WTC11 (cell line): ENCODE measurements at regions not wholly inside any gene's neighbourhood (a gene's known extent, or its start where the extent isn't known, plus 50 kb on each side); places are given as distances from the start of the nearest gene placed in this dataset.

Experiments used
- ATAC-seq: fragments of 200-7000 bp; cut with Tn5 transposase; 2 replicates; pipeline ENCODE4 v1.10.0; 2021; ENCODE audit warnings: mild to moderate bottlenecking, moderate library complexity
- CTCF ChIA-PET: fragments of 300-600 bp; sonication (Branson Sonifier 250); formaldehyde crosslinking; loops from one replicate; lab custom pipeline; 2021; ENCODE audit warnings: antibody characterized with exemption; lab: Charles Lee
- POLR2A ChIA-PET: fragments of 350-600 bp; sonication (Branson Sonifier 250); formaldehyde crosslinking; loops from one replicate; lab custom pipeline; 2021; ENCODE audit warnings: antibody characterized with exemption; lab: Charles Lee
- DNase-seq: peaks from one replicate; pipeline ENCODE4 v3.0.0; 2021; ENCODE audit warnings: low spot score
- H3K27ac Mint-ChIP-seq: 2 replicates; pipeline ENCODE4 v1.8.0; 2021; ENCODE audit warnings: mixed read lengths
- H3K27me3 Mint-ChIP-seq: 2 replicates; pipeline ENCODE4 v1.8.0; 2021; ENCODE audit warnings: low read depth, mild to moderate bottlenecking, moderate library complexity, mixed read lengths
- H3K36me3 Mint-ChIP-seq: 2 replicates; pipeline ENCODE4 v1.8.0; 2021; ENCODE audit warnings: mixed read lengths
- H3K4me1 Mint-ChIP-seq: 2 replicates; pipeline ENCODE4 v1.8.0; 2022; ENCODE audit warnings: mixed read lengths
- H3K4me3 Mint-ChIP-seq: 2 replicates; pipeline ENCODE4 v1.8.0; 2021; ENCODE audit warnings: mild to moderate bottlenecking, moderate library complexity, mixed read lengths
- H3K9me3 Mint-ChIP-seq: 2 replicates; pipeline ENCODE4 v1.8.0; 2021; ENCODE audit warnings: mixed read lengths
- FOXP1 ChIP-seq: sonication (generic); formaldehyde crosslinking; IDR thresholded peaks from 2 replicates; pipeline ENCODE4 v1.8.0; 2022; ENCODE audit warnings: missing genetic modification reagents, mild to moderate bottlenecking, moderate library complexity, borderline replicate concordance
- GABPB1 ChIP-seq: sonication (generic); formaldehyde crosslinking; IDR thresholded peaks from 2 replicates; pipeline ENCODE4 v1.8.1; 2023; ENCODE audit warnings: mild to moderate bottlenecking, missing genetic modification reagents
- HMGA2 ChIP-seq: fragments of 250-450 bp; sonication (Bioruptor Pico); IDR thresholded peaks from 2 replicates; pipeline ENCODE4 v1.4.0; 2021; ENCODE audit warnings: mild to moderate bottlenecking, moderate library complexity
- JUN ChIP-seq: sonication (generic); formaldehyde crosslinking; IDR thresholded peaks from 2 replicates; pipeline ENCODE4 v1.8.0; 2023; ENCODE audit warnings: mild to moderate bottlenecking, missing genetic modification reagents
- NFATC4 ChIP-seq: fragments of 250-450 bp; sonication (Bioruptor Pico); IDR thresholded peaks from 2 replicates; pipeline ENCODE4 v1.9.0; 2021; ENCODE audit warnings: mild to moderate bottlenecking
- NFYB ChIP-seq: sonication (generic); formaldehyde crosslinking; conservative IDR thresholded peaks from 2 replicates; pipeline ENCODE4 v1.8.0; 2022; ENCODE audit warnings: low read depth, missing genetic modification reagents
- NR2C2 ChIP-seq: sonication (generic); formaldehyde crosslinking; IDR thresholded peaks from 2 replicates; pipeline ENCODE4 v1.8.0; 2022; ENCODE audit warnings: mild to moderate bottlenecking, missing genetic modification reagents
- RORB ChIP-seq: fragments of 250-450 bp; sonication (Bioruptor Pico); IDR thresholded peaks from 2 replicates; pipeline ENCODE4 v1.9.0; 2021; ENCODE audit warnings: mild to moderate bottlenecking
- ZBTB21 ChIP-seq: sonication (generic); formaldehyde crosslinking; IDR thresholded peaks from 2 replicates; pipeline ENCODE4 v1.8.1; 2023; ENCODE audit warnings: mild to moderate bottlenecking, missing genetic modification reagents, borderline replicate concordance
- ZNF219 ChIP-seq: sonication (generic); formaldehyde crosslinking; IDR thresholded peaks from 2 replicates; pipeline ENCODE4 v1.8.0; 2023; ENCODE audit warnings: missing genetic modification reagents, mild to moderate bottlenecking, borderline replicate concordance
- ZNF232 ChIP-seq: sonication (generic); formaldehyde crosslinking; IDR thresholded peaks from 2 replicates; pipeline ENCODE4 v1.8.0; 2022; ENCODE audit warnings: mild to moderate bottlenecking, missing genetic modification reagents
- ZNF396 ChIP-seq: fragments of 250-450 bp; sonication (Bioruptor Pico); IDR thresholded peaks from 2 replicates; pipeline ENCODE4 v1.8.0; 2021; ENCODE audit warnings: mild to moderate bottlenecking, moderate library complexity, borderline replicate concordance
- ZNF416 ChIP-seq: fragments of 250-450 bp; sonication (Bioruptor Pico); IDR thresholded peaks from 2 replicates; pipeline ENCODE4 v1.9.0; 2021; ENCODE audit warnings: mild to moderate bottlenecking, inconsistent platforms
- TF ChIP-seq, protein P1 (sequence below): sonication (generic); formaldehyde crosslinking; IDR thresholded peaks from 2 replicates; pipeline ENCODE4 v1.8.0; 2022; ENCODE audit warnings: mild to moderate bottlenecking, missing genetic modification reagents
- TF ChIP-seq, protein P2 (sequence below): sonication (generic); formaldehyde crosslinking; IDR thresholded peaks from 2 replicates; pipeline ENCODE4 v1.8.1; 2022; ENCODE audit warnings: missing genetic modification reagents, borderline replicate concordance
- TF ChIP-seq, protein P3 (sequence below): sonication (generic); formaldehyde crosslinking; IDR thresholded peaks from 2 replicates; pipeline ENCODE4 v1.8.1; 2022; ENCODE audit warnings: mild to moderate bottlenecking, missing genetic modification reagents, moderate library complexity, borderline replicate concordance
- TF ChIP-seq, protein P4 (sequence below): sonication (generic); formaldehyde crosslinking; IDR thresholded peaks from 2 replicates; pipeline ENCODE4 v1.8.0; 2022; ENCODE audit warnings: mild to moderate bottlenecking, missing genetic modification reagents
- TF ChIP-seq, protein P5 (sequence below): fragments of 250-450 bp; sonication (Bioruptor Pico); IDR thresholded peaks from 2 replicates; pipeline ENCODE4 v2.1.2; 2022; ENCODE audit warnings: mild to moderate bottlenecking, moderate library complexity
- TF ChIP-seq, protein P6 (sequence below): sonication (generic); formaldehyde crosslinking; IDR thresholded peaks from 2 replicates; pipeline ENCODE4 v1.8.0; 2022; ENCODE audit warnings: missing genetic modification reagents

DNA sequence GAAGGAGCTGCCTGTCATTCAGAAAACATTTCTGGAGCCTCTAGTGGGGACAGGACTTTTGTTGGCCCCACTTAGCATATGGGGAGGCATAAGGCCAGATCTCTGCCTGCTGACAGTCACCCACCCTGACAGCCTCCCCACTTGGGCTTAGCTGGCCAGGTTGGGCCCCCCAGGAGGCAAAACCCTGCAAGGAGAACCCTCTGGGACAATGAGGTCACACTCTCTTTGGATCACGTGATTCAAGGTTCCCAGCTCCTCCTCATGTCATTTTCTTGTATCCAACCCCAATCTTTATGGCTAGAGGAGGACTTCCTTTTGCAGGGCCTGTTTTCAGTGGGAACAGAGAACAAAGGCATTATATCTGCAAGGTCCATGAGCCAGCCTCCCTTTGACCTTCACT, 60.0 kb downstream of the NAV1 start:
- Mint-ChIP-seq H3K4me3 (no peak overlapping the region), H3K36me3 (no peaks in the 10 kb centered on the region), H3K27ac (no peak overlapping the region), H3K27me3 (peaks cover 4% of the 10 kb centered on the region), H3K9me3 (no peaks in the 10 kb centered on the region), H3K4me1 (peaks cover 7% of the 10 kb centered on the region)
- DNase-seq, result no peak
- POLR2A ChIA-PET, result interaction anchor here (1.3 kb wide), 1 partner anchor 9 kb away, joined by 3 read pairs; no protein-coding TSS in a partner anchor
- CTCF ChIA-PET, result interaction anchor here (0.8 to 1.2 kb wide), 3 partner anchors 37 to 151 kb away, joined by 3 to 4 read pairs (median 3); no protein-coding TSS in a partner anchor
- TF ChIP-seq NFYB, result no peak
- no peak for TF ChIP-seq HMGA2
- TF ChIP-seq GABPB1 (CRISPR knock-in tag), result no peak
- TF ChIP-seq ZNF396, result no peak
- TF ChIP-seq FOXP1 (CRISPR knock-in tag), result no peak
- TF ChIP-seq, protein P1, sequence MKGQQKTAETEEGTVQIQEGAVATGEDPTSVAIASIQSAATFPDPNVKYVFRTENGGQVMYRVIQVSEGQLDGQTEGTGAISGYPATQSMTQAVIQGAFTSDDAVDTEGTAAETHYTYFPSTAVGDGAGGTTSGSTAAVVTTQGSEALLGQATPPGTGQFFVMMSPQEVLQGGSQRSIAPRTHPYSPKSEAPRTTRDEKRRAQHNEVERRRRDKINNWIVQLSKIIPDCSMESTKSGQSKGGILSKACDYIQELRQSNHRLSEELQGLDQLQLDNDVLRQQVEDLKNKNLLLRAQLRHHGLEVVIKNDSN (CRISPR knock-in tag), result no peak
- no peak for TF ChIP-seq ZBTB21 (CRISPR knock-in tag)
- TF ChIP-seq ZNF416 (CRISPR knock-in tag), result no peak
- TF ChIP-seq ZNF232 (CRISPR knock-in tag), result no peak
- no peak for TF ChIP-seq NFATC4 (CRISPR knock-in tag)
- TF ChIP-seq, protein P2, sequence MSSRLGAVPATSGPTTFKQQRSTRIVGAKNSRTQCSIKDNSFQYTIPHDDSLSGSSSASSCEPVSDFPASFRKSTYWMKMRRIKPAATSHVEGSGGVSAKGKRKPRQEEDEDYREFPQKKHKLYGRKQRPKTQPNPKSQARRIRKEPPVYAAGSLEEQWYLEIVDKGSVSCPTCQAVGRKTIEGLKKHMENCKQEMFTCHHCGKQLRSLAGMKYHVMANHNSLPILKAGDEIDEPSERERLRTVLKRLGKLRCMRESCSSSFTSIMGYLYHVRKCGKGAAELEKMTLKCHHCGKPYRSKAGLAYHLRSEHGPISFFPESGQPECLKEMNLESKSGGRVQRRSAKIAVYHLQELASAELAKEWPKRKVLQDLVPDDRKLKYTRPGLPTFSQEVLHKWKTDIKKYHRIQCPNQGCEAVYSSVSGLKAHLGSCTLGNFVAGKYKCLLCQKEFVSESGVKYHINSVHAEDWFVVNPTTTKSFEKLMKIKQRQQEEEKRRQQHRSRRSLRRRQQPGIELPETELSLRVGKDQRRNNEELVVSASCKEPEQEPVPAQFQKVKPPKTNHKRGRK (CRISPR knock-in tag), result no peak
- TF ChIP-seq ZNF219, result no peak
- no peak for TF ChIP-seq JUN (CRISPR knock-in tag)
- TF ChIP-seq, protein P3, sequence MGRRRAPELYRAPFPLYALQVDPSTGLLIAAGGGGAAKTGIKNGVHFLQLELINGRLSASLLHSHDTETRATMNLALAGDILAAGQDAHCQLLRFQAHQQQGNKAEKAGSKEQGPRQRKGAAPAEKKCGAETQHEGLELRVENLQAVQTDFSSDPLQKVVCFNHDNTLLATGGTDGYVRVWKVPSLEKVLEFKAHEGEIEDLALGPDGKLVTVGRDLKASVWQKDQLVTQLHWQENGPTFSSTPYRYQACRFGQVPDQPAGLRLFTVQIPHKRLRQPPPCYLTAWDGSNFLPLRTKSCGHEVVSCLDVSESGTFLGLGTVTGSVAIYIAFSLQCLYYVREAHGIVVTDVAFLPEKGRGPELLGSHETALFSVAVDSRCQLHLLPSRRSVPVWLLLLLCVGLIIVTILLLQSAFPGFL (CRISPR knock-in tag), result no peak
- no peak for TF ChIP-seq NR2C2
- TF ChIP-seq, protein P4, sequence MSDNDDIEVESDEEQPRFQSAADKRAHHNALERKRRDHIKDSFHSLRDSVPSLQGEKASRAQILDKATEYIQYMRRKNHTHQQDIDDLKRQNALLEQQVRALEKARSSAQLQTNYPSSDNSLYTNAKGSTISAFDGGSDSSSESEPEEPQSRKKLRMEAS (CRISPR knock-in tag), result no peak
- TF ChIP-seq, protein P5, sequence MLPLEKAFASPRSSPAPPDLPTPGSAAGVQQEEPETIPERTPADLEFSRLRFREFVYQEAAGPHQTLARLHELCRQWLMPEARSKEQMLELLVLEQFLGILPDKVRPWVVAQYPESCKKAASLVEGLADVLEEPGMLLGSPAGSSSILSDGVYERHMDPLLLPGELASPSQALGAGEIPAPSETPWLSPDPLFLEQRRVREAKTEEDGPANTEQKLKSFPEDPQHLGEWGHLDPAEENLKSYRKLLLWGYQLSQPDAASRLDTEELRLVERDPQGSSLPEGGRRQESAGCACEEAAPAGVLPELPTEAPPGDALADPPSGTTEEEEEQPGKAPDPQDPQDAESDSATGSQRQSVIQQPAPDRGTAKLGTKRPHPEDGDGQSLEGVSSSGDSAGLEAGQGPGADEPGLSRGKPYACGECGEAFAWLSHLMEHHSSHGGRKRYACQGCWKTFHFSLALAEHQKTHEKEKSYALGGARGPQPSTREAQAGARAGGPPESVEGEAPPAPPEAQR (CRISPR knock-in tag), result no peak
- TF ChIP-seq RORB, result no peak
- TF ChIP-seq, protein P6, sequence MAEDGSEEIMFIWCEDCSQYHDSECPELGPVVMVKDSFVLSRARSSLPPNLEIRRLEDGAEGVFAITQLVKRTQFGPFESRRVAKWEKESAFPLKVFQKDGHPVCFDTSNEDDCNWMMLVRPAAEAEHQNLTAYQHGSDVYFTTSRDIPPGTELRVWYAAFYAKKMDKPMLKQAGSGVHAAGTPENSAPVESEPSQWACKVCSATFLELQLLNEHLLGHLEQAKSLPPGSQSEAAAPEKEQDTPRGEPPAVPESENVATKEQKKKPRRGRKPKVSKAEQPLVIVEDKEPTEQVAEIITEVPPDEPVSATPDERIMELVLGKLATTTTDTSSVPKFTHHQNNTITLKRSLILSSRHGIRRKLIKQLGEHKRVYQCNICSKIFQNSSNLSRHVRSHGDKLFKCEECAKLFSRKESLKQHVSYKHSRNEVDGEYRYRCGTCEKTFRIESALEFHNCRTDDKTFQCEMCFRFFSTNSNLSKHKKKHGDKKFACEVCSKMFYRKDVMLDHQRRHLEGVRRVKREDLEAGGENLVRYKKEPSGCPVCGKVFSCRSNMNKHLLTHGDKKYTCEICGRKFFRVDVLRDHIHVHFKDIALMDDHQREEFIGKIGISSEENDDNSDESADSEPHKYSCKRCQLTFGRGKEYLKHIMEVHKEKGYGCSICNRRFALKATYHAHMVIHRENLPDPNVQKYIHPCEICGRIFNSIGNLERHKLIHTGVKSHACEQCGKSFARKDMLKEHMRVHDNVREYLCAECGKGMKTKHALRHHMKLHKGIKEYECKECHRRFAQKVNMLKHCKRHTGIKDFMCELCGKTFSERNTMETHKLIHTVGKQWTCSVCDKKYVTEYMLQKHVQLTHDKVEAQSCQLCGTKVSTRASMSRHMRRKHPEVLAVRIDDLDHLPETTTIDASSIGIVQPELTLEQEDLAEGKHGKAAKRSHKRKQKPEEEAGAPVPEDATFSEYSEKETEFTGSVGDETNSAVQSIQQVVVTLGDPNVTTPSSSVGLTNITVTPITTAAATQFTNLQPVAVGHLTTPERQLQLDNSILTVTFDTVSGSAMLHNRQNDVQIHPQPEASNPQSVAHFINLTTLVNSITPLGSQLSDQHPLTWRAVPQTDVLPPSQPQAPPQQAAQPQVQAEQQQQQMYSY, result no peak
- no peak for ATAC-seq
